K562 (cell line): ENCODE measurements at regions not wholly inside any gene's neighbourhood (a gene's known extent, or its start where the extent isn't known, plus 50 kb on each side); places are given as distances from the start of the nearest gene placed in this dataset.

Source experiments
- ATAC-seq: fragments of 200-7000 bp; cut with Tn5 transposase; 3 replicates; pipeline ENCODE4 v1.9.1; 2020; ENCODE audit warnings: moderate library complexity
- BruUV-seq: library from RNA; stranded (reverse); fragments of 400-500 nt; replicated peaks from 2 replicates; lab custom pipeline; 2021; lab: Mats Ljungman, UMichigan
- CTCF ChIA-PET: fragments of 300-600 bp; formaldehyde crosslinking; extraction: SDS; loops from one replicate; lab custom pipeline; 2021; ENCODE audit warnings: low intra/inter-chr PET ratio; lab: Yijun Ruan, JAX
- POLR2A ChIA-PET: fragments of 300-600, 350-650 bp; sonication (Branson Sonifier 250); formaldehyde crosslinking; extraction: SDS; loops from one replicate; lab custom pipeline; 2021; ENCODE audit warnings: antibody characterized with exemption, inconsistent platforms; lab: Yijun Ruan, JAX
- DNase-seq, 4 experiments: peaks; one replicate each; pipeline versions ENCODE4 v3.0.0 to v3.0.0-alpha.2; 2011 to 2018; ENCODE audit warnings: low spot score in 3 of 4, mixed read lengths in 3 of 4; ENCODE audit errors: extremely low read depth in 1 of 4
- FAIRE-seq: peaks from 2 replicates; lab custom pipeline; 2011; peaks lifted over from hg19 to GRCh38; lab: Jason Lieb, UNC
- H2AFZ ChIP-seq: 2 replicates; pipeline ENCODE4 v1.6.0; 2011; ENCODE audit warnings: low read depth, low read length, control low read depth, inconsistent platforms
- H3K27ac ChIP-seq: fragments of 200-600 bp; 3 replicates; pipeline ENCODE4 v1.8.0; 2011; ENCODE audit warnings: low read depth, mild to moderate bottlenecking, control low read depth, inconsistent platforms, low read length, moderate library complexity, mixed read lengths; ENCODE audit errors: extremely low read depth
- H3K27me3 ChIP-seq, 2 experiments: fragments of 300-600 bp in 1 of 2; 2 replicates in 1 of 2; 3 replicates in 1 of 2; pipeline versions ENCODE4 v1.6.0 to v1.8.0; 2011; ENCODE audit warnings: inconsistent platforms in 2 of 2, low read length in 2 of 2, mild to moderate bottlenecking in 1 of 2, mixed read lengths in 1 of 2, moderate library complexity in 1 of 2; ENCODE audit not compliant: control insufficient read depth in 2 of 2, insufficient read depth in 2 of 2
- H3K36me3 ChIP-seq: fragments of 300-600 bp; 3 replicates; pipeline ENCODE4 v1.8.0; 2011; ENCODE audit warnings: mild to moderate bottlenecking, low read length, inconsistent platforms; ENCODE audit not compliant: control insufficient read depth, insufficient read depth
- H3K4me1 ChIP-seq, 2 experiments: fragments of 200-600 bp in 1 of 2; replicated peaks in 1 of 2; 2 replicates in 1 of 2; 3 replicates in 1 of 2; pipeline versions ENCODE4 v1.5.1 to v1.8.0; 2011; ENCODE audit warnings: inconsistent platforms in 2 of 2, low read length in 2 of 2, mild to moderate bottlenecking in 1 of 2, mixed read lengths in 1 of 2, moderate library complexity in 1 of 2; ENCODE audit not compliant: control insufficient read depth in 2 of 2, insufficient read depth in 2 of 2
- H3K4me2 ChIP-seq: 2 replicates; pipeline ENCODE4 v1.6.1; 2011; ENCODE audit warnings: low read length, control low read depth, inconsistent platforms, mixed read lengths; ENCODE audit not compliant: insufficient read depth
- H3K4me3 ChIP-seq: fragments of 200-600 bp; sonication (generic), shearing (Covaris generic); 2 replicates; pipeline ENCODE4 v1.5.1; 2016; ENCODE audit warnings: control low read depth, inconsistent platforms
- H3K79me2 ChIP-seq: fragments of 200-600 bp; 3 replicates; pipeline ENCODE4 v1.8.0; 2011; ENCODE audit warnings: low read length, inconsistent platforms; ENCODE audit not compliant: control insufficient read depth, insufficient read depth
- H3K9ac ChIP-seq, 2 experiments: 2 replicates each; pipeline versions ENCODE4 v1.6.0 to v1.6.1; 2011; ENCODE audit warnings: low read depth in 2 of 2, low read length in 2 of 2, control low read depth in 1 of 2, inconsistent platforms in 1 of 2, mild to moderate bottlenecking in 1 of 2, mixed read lengths in 1 of 2; ENCODE audit not compliant: insufficient read depth in 1 of 2
- H3K9me1 ChIP-seq: one replicate; pipeline ENCODE4 v1.6.0; 2011; ENCODE audit warnings: inconsistent platforms, mild to moderate bottlenecking, low read length, moderate library complexity; ENCODE audit not compliant: control insufficient read depth, insufficient read depth
- H3K9me3 ChIP-seq: replicated peaks from 2 replicates; pipeline ENCODE4 v1.5.1; 2011; ENCODE audit warnings: low read depth, low read length, inconsistent platforms; ENCODE audit not compliant: control insufficient read depth, insufficient read depth
- H4K20me1 ChIP-seq: replicated peaks from 2 replicates; pipeline ENCODE4 v1.6.1; 2011; ENCODE audit warnings: low read length, inconsistent platforms, mixed read lengths; ENCODE audit not compliant: control insufficient read depth, insufficient read depth
- CBFA2T2 ChIP-seq: fragments of 450-650 bp; conservative IDR thresholded peaks from 2 replicates; pipeline ENCODE4 v1.6.1; 2017; ENCODE audit warnings: mild to moderate bottlenecking
- FOXA1 ChIP-seq: fragments of 450-650 bp; IDR thresholded peaks from 2 replicates; pipeline ENCODE4 v1.6.1; 2016; ENCODE audit warnings: mild to moderate bottlenecking, borderline replicate concordance
- ZKSCAN1 ChIP-seq: fragments of 150-350 bp; IDR thresholded peaks from 2 replicates; pipeline ENCODE4 v1.6.1; 2016; ENCODE audit warnings: low read depth, low read length
- ZNF184 ChIP-seq: sonication (generic); formaldehyde crosslinking; IDR thresholded peaks from 2 replicates; pipeline ENCODE4 v1.5.0; 2020; ENCODE audit warnings: missing genetic modification reagents
- ZNF224 ChIP-seq: sonication (generic); formaldehyde crosslinking; IDR thresholded peaks from 2 replicates; pipeline ENCODE4 v1.8.0; 2022; ENCODE audit warnings: mild to moderate bottlenecking, missing genetic modification reagents
- ZNF584 ChIP-seq: fragments of 200-800 bp; sonication (Bioruptor generic); IDR thresholded peaks from 2 replicates; pipeline ENCODE4 v1.6.1; 2016; ENCODE audit warnings: low read depth, mild to moderate bottlenecking, missing genetic modification characterization, missing compliant biosample characterization
- ZNF780A ChIP-seq: fragments of 250-450 bp; sonication (Bioruptor Pico); IDR thresholded peaks from 2 replicates; pipeline ENCODE4 v1.5.0; 2021; ENCODE audit warnings: mild to moderate bottlenecking
- WGBS: fragments of 100-300 bp; shearing (Covaris generic); methylation state at CpG from one replicate; pipeline ENCODE4 v1.1.6; 2016; ENCODE audit warnings: low coverage, mixed read lengths; ENCODE audit not compliant: insufficient coverage; ENCODE audit errors: missing lambda C conversion rate; 5-methylcytosine and 5-hydroxymethylcytosine counted together
- in situ Hi-C: fragments of 300-500 bp; cut with MboI; formaldehyde crosslinking; loops from 4 replicates; pipeline ENCODE4 v1.15.0; 2018; ENCODE audit warnings: inconsistent platforms, mixed read lengths
- intact Hi-C: fragments of 100-400 bp; cut with micrococcal nuclease; formaldehyde crosslinking; loops from 2 replicates; pipeline ENCODE4 v1.14.2; 2022
- TF ChIP-seq, protein P1 (sequence below): IDR thresholded peaks from 2 replicates; pipeline ENCODE4 v1.6.1; 2014; ENCODE audit warnings: antibody characterized with exemption
- TF ChIP-seq, protein P2 (sequence below): fragments of 450-650 bp; IDR thresholded peaks from 2 replicates; pipeline ENCODE4 v1.7.0; 2016; ENCODE audit warnings: borderline replicate concordance

- no peak for TF ChIP-seq ZKSCAN1
Observed at GRCh38 chrX:42248226-42248625, 324.9 kb upstream of the CASK start (continued).

- H3K4me2 ChIP-seq, result no peak overlapping the region
- H3K36me3 ChIP-seq, result no peaks in the 10 kb centered on the region
- no peak overlapping the region for H2AFZ ChIP-seq
- no peak for TF ChIP-seq CBFA2T2
- DNase-seq, result no peak
- no peaks in the 10 kb centered on the region for H4K20me1 ChIP-seq
- H3K4me1 ChIP-seq, result no peaks in the 10 kb centered on the region
- H3K27me3 ChIP-seq, result no peaks in the 10 kb centered on the region
- no peaks in the 10 kb centered on the region for H3K9me1 ChIP-seq
- WGBS, result 2% methylated on average over 6 of the region's 6 CpGs
- H3K4me3 ChIP-seq, result no peak overlapping the region
- ChIA-PET CTCF (no interaction called here), POLR2A (no interaction called here)
- no peak overlapping the region for H3K27ac ChIP-seq
- BruUV-seq, result no TSS peak
- H3K79me2 ChIP-seq, result no peaks in the 10 kb centered on the region
- H3K9ac ChIP-seq, result no peak overlapping the region
- FAIRE-seq, result no peak
- H3K9me3 ChIP-seq, result no peaks in the 10 kb centered on the region
- intact Hi-C loops (no loop called here), in situ Hi-C loops (no loop called here)
- ATAC-seq, result no peak
Observed at GRCh38 chrX:42247241-42247640, 323.9 kb upstream of the CASK start.

DNA sequence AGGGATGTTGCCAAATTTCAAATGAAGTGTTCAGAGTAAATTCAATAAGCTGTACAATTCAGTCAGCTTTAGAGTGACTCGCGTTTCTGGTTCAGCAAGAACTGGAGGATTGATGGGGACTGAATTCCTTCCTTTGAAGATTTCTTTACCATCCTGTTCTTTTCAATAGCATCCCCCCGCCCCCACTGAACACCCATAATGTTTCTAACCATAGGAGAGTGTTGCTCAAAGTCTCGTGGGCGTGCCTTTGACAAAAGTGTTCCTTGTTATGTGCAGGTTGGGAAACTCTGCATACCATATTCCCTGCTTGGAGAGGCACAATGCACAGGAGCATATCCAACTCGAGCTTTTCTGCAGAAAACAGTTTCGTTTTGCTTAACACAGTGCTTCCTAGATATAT, 323.5 kb upstream of the CASK start:
- WGBS, result 2% methylated on average over 7 of the region's 7 CpGs
- TF ChIP-seq ZNF184 (no peak), ZNF780A (CRISPR knock-in tag) (no peak), ZNF224 (CRISPR knock-in tag) (no peak), FOXA1 (no peak), ZNF584 (CRISPR knock-in tag) (no peak)
- TF ChIP-seq, protein P1, sequence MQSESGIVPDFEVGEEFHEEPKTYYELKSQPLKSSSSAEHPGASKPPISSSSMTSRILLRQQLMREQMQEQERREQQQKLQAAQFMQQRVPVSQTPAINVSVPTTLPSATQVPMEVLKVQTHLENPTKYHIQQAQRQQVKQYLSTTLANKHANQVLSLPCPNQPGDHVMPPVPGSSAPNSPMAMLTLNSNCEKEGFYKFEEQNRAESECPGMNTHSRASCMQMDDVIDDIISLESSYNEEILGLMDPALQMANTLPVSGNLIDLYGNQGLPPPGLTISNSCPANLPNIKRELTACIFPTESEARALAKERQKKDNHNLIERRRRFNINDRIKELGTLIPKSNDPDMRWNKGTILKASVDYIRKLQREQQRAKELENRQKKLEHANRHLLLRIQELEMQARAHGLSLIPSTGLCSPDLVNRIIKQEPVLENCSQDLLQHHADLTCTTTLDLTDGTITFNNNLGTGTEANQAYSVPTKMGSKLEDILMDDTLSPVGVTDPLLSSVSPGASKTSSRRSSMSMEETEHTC, result no peak
- TF ChIP-seq, protein P2, sequence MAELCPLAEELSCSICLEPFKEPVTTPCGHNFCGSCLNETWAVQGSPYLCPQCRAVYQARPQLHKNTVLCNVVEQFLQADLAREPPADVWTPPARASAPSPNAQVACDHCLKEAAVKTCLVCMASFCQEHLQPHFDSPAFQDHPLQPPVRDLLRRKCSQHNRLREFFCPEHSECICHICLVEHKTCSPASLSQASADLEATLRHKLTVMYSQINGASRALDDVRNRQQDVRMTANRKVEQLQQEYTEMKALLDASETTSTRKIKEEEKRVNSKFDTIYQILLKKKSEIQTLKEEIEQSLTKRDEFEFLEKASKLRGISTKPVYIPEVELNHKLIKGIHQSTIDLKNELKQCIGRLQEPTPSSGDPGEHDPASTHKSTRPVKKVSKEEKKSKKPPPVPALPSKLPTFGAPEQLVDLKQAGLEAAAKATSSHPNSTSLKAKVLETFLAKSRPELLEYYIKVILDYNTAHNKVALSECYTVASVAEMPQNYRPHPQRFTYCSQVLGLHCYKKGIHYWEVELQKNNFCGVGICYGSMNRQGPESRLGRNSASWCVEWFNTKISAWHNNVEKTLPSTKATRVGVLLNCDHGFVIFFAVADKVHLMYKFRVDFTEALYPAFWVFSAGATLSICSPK, result no peak

More for the DNA sequence above, 323.5 kb upstream of the CASK start:
- no peaks in the 10 kb centered on the region for H3K79me2 ChIP-seq
- H3K4me2 ChIP-seq, result no peak overlapping the region
- ATAC-seq, result no peak
- H4K20me1 ChIP-seq, result no peaks in the 10 kb centered on the region
- POLR2A ChIA-PET, result no interaction called here
- DNase-seq, result no peak
- H3K9me1 ChIP-seq, result no peaks in the 10 kb centered on the region
- no peak overlapping the region for H3K9ac ChIP-seq
- H2AFZ ChIP-seq, result no peak overlapping the region
- CTCF ChIA-PET, result no interaction called here
- no peak for FAIRE-seq
- no peak overlapping the region for H3K27ac ChIP-seq
- H3K4me1 ChIP-seq, result no peaks in the 10 kb centered on the region
- intact Hi-C loops (no loop called here), in situ Hi-C loops (no loop called here)
- no peaks in the 10 kb centered on the region for H3K9me3 ChIP-seq
- no peaks in the 10 kb centered on the region for H3K36me3 ChIP-seq
- H3K4me3 ChIP-seq, result no peak overlapping the region
- BruUV-seq, result no TSS peak
- H3K27me3 ChIP-seq, result no peaks in the 10 kb centered on the region
